ENCODE measurements at regions not wholly inside any gene's neighbourhood (a gene's known extent, or its start where the extent isn't known, plus 50 kb on each side); places are given as distances from the start of the nearest gene placed in this dataset.

DNA sequence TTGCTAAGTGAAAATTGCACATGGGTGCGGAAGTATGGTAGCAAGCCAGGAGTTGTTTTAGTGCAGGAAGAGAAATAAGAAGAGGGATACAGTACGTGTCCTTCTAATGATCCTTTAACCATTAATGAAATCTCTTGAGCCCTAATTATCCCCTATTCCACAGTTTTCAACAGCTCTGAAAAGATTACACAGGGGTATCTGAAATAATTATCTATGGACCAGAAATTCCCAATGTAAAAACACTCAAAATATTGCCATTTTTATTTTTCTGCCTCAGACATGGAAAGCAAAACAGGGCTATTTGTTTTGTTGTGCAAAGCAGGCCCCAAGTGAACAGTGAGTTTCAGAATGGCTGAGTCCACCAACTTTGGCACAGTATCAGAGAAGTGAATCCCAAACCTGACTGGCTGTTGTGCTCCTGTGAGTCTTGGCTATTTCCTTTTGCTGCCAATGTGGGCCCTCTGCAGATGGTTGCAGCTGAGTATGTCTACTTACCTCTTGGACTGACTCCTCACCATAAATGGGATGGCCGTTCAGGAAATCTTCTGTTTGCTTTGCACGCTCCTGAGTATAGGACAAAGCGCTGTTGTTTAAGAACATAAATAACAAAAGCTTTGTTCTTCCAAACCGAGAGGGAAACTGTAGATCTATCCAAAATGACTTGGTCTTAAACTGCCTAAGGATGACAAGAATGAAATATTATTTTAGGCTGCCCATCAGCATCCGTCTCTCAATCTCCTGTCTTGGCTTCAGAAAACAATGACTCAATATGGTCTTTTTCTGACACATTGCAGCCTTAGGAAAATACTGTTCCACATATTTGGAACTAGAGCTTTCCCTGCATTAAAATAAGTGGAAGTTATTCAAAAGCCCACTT lies 204.1 kb downstream of the DEPDC1B start:
- Histone ChIP-seq H3K79me1 (ENCODE audit: insufficient read depth, low read depth, low read length, poor library complexity, severe bottlenecking) (no peaks in the 10 kb centered on the region), H3K4me1 (ENCODE audit: insufficient read depth, low read length) (no peaks in the 10 kb centered on the region; the same call in 1 of the 2 replicates), H3K14ac (ENCODE audit: insufficient read depth, low read length) (no peak overlapping the region), H3K9ac (ENCODE audit: extremely low read depth, insufficient read length, low read length) (no peak overlapping the region), H3K79me2 (ENCODE audit: insufficient read depth, low read length) (no peaks in the 10 kb centered on the region), H3K23me2 (ENCODE audit: insufficient read length, low read depth, low read length, poor library complexity, severe bottlenecking) (no peaks in the 10 kb centered on the region), H3T11ph (ENCODE audit: low read length) (no peak overlapping the region), H2AK5ac (ENCODE audit: insufficient read length, low read length) (no peak overlapping the region), H3K18ac (ENCODE audit: insufficient read length, low read depth, low read length) (no peak overlapping the region), H3K27me3 (ENCODE audit: insufficient read depth, low read length) (no peaks in the 10 kb centered on the region), H3K4ac (ENCODE audit: low read depth, low read length) (no peak overlapping the region), H3K9me3 (ENCODE audit: control insufficient read depth, low read depth, low read length) (no peaks in the 10 kb centered on the region), H2BK20ac (ENCODE audit: low read depth, low read length, poor library complexity, severe bottlenecking) (no peak overlapping the region), H4K20me1 (ENCODE audit: control insufficient read depth, insufficient read depth, insufficient read length) (no peaks in the 10 kb centered on the region), H4K8ac (replicated peaks; ENCODE audit: insufficient read length, low read depth, low read length) (no peak overlapping the region), H2AFZ (ENCODE audit: low read length) (no peak overlapping the region), H3K4me2 (ENCODE audit: insufficient read depth, insufficient read length, low read length) (no peak overlapping the region), H3K23ac (ENCODE audit: insufficient read length, low read depth, low read length) (no peak overlapping the region), H2BK12ac (ENCODE audit: insufficient read length, low read depth, low read length) (no peak overlapping the region), H3K27ac (ENCODE audit: insufficient read length, low read depth, low read length) (no peak overlapping the region), H2BK5ac (ENCODE audit: insufficient read length, low read length) (no peak overlapping the region), H3K56ac (ENCODE audit: insufficient read length, low read depth, low read length) (no peak overlapping the region), H4K91ac (ENCODE audit: insufficient read length, low read depth, low read length) (no peak overlapping the region), H4K5ac (ENCODE audit: insufficient read length, low read depth, low read length) (no peak overlapping the region), H2BK15ac (ENCODE audit: low read depth, low read length) (no peak overlapping the region), H2BK120ac (ENCODE audit: low read depth, low read length, poor library complexity, severe bottlenecking) (no peak overlapping the region)
- Mint-ChIP-seq H3K27ac (no peak overlapping the region), H3K9me3 (no peaks in the 10 kb centered on the region), H3K4me1 (peaks cover 22 to 28% of the 10 kb centered on the region in 2 experiments), H3K27me3 (ENCODE audit: low read depth) (no peaks in the 10 kb centered on the region), H3K36me3 (ENCODE audit: insufficient read depth in 1 of 3, low read depth in 3 of 3) (no peaks in the 10 kb centered on the region), H3K4me3 (no peak overlapping the region)
- no CpG with 5 or more reads among the region's 7 CpGs for WGBS (ENCODE audit: extremely low coverage, insufficient read length, low lambda C conversion rate)
- DNase-seq: no peak
- TF ChIP-seq, protein P1, sequence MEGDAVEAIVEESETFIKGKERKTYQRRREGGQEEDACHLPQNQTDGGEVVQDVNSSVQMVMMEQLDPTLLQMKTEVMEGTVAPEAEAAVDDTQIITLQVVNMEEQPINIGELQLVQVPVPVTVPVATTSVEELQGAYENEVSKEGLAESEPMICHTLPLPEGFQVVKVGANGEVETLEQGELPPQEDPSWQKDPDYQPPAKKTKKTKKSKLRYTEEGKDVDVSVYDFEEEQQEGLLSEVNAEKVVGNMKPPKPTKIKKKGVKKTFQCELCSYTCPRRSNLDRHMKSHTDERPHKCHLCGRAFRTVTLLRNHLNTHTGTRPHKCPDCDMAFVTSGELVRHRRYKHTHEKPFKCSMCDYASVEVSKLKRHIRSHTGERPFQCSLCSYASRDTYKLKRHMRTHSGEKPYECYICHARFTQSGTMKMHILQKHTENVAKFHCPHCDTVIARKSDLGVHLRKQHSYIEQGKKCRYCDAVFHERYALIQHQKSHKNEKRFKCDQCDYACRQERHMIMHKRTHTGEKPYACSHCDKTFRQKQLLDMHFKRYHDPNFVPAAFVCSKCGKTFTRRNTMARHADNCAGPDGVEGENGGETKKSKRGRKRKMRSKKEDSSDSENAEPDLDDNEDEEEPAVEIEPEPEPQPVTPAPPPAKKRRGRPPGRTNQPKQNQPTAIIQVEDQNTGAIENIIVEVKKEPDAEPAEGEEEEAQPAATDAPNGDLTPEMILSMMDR (conservative IDR thresholded peaks at IDR 0.05): no peak

Measured in H9 (cell line).